ENCODE measurements at regions not wholly inside any gene's neighbourhood (a gene's known extent, or its start where the extent isn't known, plus 50 kb on each side); places are given as distances from the start of the nearest gene placed in this dataset.
A peak's percentile ranks its signal among the peaks of the same experiment; 100 is the strongest.

DNA sequence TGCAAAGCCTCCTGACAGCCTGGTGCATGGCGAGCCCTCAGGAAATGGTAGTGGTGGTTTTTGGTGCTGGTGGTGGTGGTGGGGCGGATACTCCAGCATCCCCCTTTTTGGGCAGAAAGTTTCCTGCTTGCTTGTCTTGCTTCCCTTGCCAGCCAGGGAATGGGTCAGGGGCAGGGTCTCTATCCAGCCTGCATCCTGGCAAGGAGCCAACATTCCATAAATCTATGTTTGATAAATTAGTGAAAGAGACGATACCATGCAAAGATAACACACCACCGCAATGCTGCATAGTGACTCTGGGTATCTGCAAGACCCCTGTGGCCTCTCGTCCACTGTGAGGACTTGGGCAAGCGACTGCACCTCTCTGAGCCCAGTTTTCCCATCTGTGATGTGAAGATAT lies 246.2 kb downstream of the LRFN2 start:
- DNase-seq (ENCODE audit: low read depth) = no peak

DNA sequence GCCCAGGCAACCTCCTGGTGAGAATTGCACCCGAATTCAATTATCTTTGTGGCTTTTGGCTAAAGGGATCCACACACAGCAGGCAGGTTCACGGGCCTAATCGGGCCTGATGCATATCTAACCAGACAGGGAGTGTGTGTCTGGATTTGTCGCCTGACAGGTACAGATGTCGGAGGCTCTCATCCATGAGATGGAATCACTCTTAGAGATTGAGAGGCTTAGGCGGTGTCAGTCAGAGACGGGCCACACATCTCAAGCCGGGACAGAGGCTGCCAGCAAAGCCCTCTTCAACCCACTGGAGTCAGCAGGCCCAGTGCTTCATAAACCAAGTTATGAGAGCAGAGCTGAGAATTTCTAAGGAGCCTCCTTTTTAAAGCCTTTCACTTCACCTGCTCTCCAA lies 247.0 kb downstream of the LRFN2 start:
- no peak for DNase-seq (ENCODE audit: low read depth)

DNA sequence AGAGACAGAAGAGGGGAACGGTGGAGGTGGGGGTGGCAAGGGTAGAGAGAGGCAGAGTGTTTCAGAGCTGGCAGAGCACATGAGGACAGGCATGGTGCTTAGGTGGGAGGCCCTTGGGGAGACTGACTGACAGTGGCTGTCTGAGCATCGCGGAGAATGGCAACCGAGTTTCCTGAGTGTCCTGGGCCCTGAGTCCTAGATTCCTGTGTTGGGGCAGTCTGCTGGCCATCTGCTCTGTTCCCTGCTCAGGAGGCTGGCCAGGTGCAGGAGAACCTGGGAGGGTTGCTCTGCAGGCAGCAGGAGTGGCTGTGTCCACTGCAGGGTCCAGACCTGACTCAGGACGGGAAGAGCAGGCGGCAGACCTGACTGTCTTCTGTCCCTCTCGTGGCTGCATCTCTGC lies 248.9 kb downstream of the LRFN2 start:
- no peak for DNase-seq (ENCODE audit: low read depth)

DNA sequence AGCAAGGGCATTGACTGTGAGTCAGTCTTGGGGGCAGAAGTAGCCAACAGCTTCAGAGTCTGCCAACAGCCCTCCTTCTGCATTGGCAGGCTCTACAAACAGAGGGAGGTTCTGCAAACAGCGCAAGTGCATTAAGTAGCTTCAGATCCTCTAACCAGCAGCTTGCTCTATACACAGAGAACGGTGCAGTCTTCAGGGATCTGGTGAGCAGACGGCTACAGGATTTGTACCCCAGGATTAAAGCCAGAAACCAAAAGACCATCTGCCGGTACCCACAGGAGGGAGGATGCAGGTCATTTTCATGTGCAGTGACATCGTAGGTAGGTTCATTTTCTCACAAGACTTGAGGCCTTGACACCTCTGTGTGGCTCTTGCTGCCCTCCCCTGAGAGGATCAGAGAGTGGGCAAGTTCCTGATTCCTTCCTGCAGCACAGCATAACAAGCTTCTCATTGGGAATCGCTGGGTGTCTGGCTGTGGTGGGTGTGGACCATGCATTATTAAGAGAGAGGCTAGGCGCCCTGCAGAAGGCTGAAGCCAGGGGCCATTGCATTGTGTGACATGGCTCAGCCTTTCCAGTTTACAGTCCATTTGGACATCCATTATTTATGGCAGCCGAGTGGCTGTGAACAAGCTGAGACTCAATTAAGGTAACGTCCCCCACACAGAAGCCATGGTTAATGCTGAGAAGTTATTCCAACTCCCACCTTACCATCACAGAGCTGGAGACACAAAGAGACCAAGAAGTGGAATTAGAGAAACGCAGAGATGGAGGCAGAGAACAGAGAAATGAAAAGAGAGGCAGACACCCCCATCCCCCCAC lies 250.0 kb downstream of the LRFN2 start:
- no peak for DNase-seq (ENCODE audit: low read depth)

GRCh38 chr6:40336296-40336695 lies 250.9 kb downstream of the LRFN2 start:
- peak; percentile 1 for DNase-seq (ENCODE audit: low read depth)

DNA sequence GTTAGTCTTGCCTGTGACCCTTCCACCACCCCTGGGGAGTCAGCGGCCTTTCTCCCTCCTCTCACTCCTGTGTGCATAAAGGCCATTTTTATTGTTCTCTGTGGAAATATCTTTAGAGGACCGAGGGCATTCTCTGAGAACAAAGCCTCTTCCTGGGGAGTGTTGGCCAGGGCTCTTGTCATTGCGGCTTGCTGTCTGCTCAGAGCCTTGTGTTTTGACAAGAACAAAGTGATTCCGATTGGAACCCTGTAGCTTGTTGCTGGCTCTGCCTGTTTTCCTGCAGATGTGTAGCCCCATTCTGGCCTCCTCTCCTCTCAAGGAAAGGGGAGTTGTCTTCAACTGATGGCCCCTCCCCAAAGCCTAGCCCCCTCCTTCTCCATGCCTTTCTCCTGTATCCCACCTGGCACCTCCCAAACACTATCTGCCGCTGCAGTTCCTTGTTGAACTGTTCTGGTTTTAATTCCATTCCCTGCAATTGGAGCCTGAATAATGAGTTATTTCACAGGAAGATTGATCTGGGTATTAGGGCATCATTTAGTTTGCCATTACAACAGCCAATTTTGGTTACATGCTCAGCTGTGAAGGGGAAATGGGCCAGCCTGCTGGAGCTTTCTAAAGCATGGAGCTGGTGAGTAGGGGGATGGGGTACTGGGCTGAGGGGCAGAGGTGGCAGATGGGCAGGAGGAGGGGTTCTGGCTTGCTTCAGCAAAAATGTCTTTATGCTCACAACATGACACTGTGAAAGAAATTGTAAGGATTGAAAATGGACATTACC lies 252.5 kb downstream of the LRFN2 start:
- DNase-seq (ENCODE audit: low read depth) = no peak

- no peak for DNase-seq (ENCODE audit: low read depth)
Observed at GRCh38 chr6:40331545-40331944, 255.6 kb downstream of the LRFN2 start.

DNA sequence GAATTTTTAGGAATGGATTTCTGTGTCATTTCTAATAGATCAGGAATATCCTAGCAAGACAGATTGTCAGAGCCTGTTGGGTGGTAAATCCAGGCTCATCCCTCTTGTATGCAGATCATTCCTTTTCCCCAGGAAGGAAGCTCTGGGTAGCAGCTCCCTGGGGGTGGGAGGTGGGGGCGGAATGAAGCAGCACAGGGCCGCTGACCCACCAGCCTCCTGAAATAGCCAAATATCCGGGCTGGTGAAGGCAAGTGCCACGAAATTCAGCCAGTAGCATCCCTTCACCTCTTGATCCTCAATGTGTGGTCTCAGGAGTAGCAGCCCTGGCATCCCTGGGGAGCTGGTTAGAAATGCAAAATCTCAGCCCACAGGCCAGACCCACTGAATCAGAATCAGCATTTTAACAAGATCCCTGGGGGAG lies 256.9 kb downstream of the LRFN2 start:
- no peak for DNase-seq (ENCODE audit: low read depth)

GRCh38 chr6:40328986-40329545 lies 258.1 kb downstream of the LRFN2 start:
- DNase-seq (ENCODE audit: low read depth) = no peak

- DNase-seq (ENCODE audit: low read depth) = no peak
Observed at GRCh38 chr6:40328386-40328985, 258.7 kb downstream of the LRFN2 start.

GRCh38 chr6:40326714-40327421 lies 260.3 kb downstream of the LRFN2 start:
- no peak for DNase-seq (ENCODE audit: low read depth)

DNA sequence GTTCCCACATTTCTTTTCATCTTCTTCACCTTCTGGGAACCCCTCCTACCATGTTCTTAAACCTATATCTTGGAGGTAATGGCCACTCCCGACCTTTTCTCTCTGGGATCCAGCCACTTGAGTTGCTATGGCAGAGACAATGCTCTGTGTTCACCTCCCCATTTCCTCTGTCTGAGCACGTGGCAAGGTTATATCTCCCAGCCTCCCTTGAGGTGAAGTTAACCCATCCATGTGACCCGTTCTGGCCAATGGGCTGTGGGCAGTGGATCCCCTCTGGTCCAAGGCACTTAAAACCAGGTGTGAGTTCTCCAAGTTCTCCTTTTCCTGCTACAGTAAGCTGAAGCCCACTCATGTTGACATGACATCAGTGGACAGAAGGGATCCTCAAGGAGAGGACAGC lies 261.4 kb downstream of the LRFN2 start:
- no peak for DNase-seq (ENCODE audit: low read depth)

- no peak for DNase-seq (ENCODE audit: low read depth)
Observed at GRCh38 chr6:40325041-40325440, 262.1 kb downstream of the LRFN2 start.

DNA sequence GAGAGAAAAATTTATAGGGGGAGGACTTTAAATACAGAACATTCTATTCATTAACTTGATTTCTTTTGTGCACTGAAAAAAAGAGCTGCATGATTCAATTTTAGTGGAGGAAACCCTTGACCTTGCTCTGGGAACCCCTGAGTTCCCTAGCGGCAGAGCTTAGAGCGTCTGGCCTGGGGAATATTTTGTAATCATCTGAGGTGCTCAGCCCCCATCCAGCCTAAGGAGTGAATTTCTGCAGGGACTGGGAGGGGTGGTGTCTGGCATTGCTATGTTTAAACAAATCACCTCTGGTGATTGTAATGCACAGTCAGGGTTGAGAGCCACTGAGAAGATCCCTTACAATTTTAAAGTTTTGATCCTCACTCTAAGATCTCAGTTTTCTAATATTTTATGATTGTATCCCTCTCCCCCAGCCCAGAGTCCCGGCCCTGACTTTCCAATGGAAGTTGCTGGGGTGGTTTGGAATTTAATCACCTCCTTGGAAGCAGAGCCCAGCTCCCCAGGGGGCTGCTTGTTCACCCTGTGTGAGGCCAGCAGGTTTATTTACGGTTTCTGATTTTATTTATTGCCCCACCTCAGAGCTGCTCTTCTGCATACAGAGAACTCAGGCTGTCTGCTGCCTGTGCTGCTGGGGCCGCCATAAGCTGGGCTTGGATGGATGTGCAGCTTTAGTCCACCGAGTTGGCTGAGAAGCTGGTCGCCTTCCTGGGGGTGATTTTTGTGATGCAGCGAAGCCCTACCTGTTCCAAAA lies 263.1 kb downstream of the LRFN2 start:
- DNase-seq (ENCODE audit: low read depth) = no peak

DNA sequence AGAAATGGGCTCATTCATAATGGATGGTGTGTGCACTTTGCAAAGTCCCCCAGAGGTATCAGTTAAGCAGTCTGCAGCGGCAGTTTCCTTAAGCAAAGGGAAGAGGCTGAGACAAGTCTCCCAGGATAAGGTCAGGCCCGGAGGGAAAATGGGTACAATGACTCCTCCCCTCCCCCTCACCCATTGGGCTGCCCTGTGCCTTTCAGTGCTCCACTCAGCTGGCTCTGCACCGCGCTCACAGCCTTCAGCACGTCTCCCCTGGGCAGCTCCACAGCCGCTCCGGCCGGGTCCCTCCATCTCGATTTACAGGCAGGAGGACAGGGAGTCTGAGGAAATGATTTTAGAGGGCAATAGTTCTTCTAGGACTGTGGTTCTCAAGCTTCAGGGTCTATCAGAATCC lies 264.8 kb downstream of the LRFN2 start:
- DNase-seq (ENCODE audit: low read depth) = no peak

GRCh38 chr6:40321616-40322015 lies 265.5 kb downstream of the LRFN2 start:
- no peak for DNase-seq (ENCODE audit: low read depth)

DNA sequence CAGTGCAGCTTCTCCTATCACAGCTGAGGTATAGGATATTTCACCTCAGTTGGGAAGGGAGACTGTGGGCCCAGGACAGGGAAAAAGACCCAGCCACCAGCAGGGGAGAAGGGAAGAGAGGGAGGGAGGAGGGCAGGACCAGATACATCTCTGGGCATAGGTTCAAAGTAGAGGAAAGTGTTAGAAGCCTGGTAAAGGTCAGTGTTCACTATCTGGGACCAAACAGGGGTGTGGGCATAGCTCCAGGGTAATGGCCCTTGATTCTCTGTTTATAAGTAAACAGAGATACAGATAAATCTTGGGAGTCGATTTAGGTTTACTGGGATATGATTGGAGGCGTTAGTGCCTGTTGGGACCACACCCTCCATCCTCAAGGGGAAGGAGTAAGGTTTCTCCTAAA lies 266.2 kb downstream of the LRFN2 start:
- no peak for DNase-seq (ENCODE audit: low read depth)

GRCh38 chr6:40320441-40320840 lies 266.7 kb downstream of the LRFN2 start:
- DNase-seq (ENCODE audit: low read depth) = no peak

DNA sequence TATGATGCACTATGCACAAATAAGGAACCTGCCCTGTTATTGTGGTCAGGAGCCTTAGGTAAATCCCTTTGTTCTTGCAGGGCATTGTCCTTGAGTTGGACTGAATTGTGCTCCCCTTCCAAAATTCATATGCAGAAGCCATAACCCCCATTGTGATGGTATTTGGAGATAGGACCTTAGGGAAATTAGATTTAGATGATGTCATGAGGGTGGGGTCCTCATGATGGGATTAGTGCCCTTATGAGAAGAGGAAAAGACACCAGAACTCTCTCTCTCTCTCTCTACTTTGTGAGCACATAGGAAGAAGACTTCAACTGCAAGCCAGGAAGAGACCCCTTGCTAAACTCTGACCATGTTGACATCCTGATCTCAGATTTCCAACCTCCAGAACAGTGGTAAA lies 268.0 kb downstream of the LRFN2 start:
- no peak for DNase-seq (ENCODE audit: low read depth)

GRCh38 chr6:40315060-40315459 lies 272.1 kb downstream of the LRFN2 start:
- no peak for DNase-seq (ENCODE audit: low read depth)

DNA sequence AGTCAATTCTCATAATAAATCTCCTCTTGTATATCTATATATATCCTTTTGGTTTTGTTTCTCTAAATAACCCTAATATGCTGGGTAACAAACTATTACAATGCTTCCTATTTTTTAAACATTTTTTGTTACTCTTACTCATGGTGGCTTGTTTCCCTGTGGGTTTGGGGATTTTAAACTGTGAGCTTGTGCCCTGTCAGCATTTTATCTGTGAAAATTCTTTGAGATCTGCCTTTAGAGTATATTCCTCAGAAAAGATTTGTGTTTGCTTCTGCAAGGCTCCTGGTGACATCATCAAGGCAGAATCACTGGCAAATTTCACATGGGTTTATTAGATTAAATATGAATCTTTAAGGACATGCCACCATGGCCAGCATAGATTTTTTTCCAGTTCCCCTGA lies 273.6 kb downstream of the LRFN2 start:
- DNase-seq (ENCODE audit: low read depth) = no peak

Data from renal cortical epithelial cell (primary cell).